Stomach (tissue), 8 donors: ENCODE measurements at regions not wholly inside any gene's neighbourhood (a gene's known extent, or its start where the extent isn't known, plus 50 kb on each side); places are given as distances from the start of the nearest gene placed in this dataset.

Source experiments
- DNase-seq, 2 donors: peaks; one replicate each; pipeline versions ENCODE4 v3.0.0 to v3.0.0-alpha.2; 2013 to 2019
- H3K27ac ChIP-seq, 5 donors: fragments of 200-600 bp in 4 of 5; sonication (generic) in 4 of 5; one replicate each; pipeline ENCODE4 v1.5.1; 2013 to 2019; ENCODE audit warnings: mild to moderate bottlenecking in 1 of 5, moderate library complexity in 1 of 5
- H3K27me3 ChIP-seq, 3 donors: fragments of 200-600 bp; sonication (generic); one replicate each; pipeline ENCODE4 v1.5.1; 2017 to 2019; ENCODE audit warnings: mixed run types in 1 of 3
- H3K36me3 ChIP-seq, 4 donors: fragments of 200-600 bp; sonication (generic); 1 replicate in 3 of 4; 2 replicates in 1 of 4; pipeline ENCODE4 v1.5.1; 2016 to 2019
- H3K4me1 ChIP-seq, 4 donors: fragments of 200-600 bp; sonication (generic); one replicate each; pipeline ENCODE4 v1.5.1; 2016 to 2019
- H3K4me3 ChIP-seq, 4 donors: fragments of 200-600 bp; sonication (generic) in 3 of 4; one replicate each; pipeline ENCODE4 v1.5.1; 2016 to 2019; ENCODE audit warnings: mild to moderate bottlenecking in 1 of 4
- H3K9me3 ChIP-seq, 4 donors: fragments of 200-600 bp; sonication (generic); one replicate each; pipeline ENCODE4 v1.5.1; 2016 to 2019
- EP300 ChIP-seq: sonication (generic); formaldehyde crosslinking; IDR thresholded peaks from one replicate; pipeline ENCODE4 v1.6.1; 2017; ENCODE audit warnings: antibody characterized with exemption
- POLR2A ChIP-seq, 4 donors: fragments of 450-650 bp; IDR thresholded peaks; one replicate each; pipeline ENCODE4 v1.6.1; 2016; ENCODE audit warnings: antibody characterized with exemption in 4 of 4, control low read depth in 2 of 4, mild to moderate bottlenecking in 1 of 4, moderate library complexity in 1 of 4
- POLR2AphosphoS5 ChIP-seq, 3 donors: sonication (generic); formaldehyde crosslinking; IDR thresholded peaks; one replicate each; pipeline ENCODE4 v1.6.1; 2016; ENCODE audit warnings: antibody characterized with exemption in 3 of 3
- WGBS, 5 donors: extraction: QIAGEN DNeasy Blood & Tissue Kit in 3 of 5; methylation state at CpG; one replicate each; pipeline versions ENCODE4 v1.1.5 to v1.1.7; 2013 to 2018; 5-methylcytosine and 5-hydroxymethylcytosine counted together
- intact Hi-C: fragments of 100-400 bp; cut with DNase I; formaldehyde crosslinking; loops from one replicate; pipeline ENCODE4 v1.15.1; 2023; ENCODE audit warnings: low total_unique reads
- TF ChIP-seq, protein P1 (sequence below), 7 experiments: fragments of 450-650 bp in 4 of 7; fragments of 200-600 bp in 3 of 7; sonication (generic) in 3 of 7; IDR thresholded peaks; one replicate each; pipeline ENCODE4 v1.5.1; 2016 to 2019; ENCODE audit warnings: antibody characterized with exemption in 7 of 7, control low read depth in 2 of 7, mild to moderate bottlenecking in 1 of 7
- donor health status: healthy with polysubstance abuse.
- donor health status: Bipolar disorder and iron deficiency.
- donor health status: healthy.

DNA sequence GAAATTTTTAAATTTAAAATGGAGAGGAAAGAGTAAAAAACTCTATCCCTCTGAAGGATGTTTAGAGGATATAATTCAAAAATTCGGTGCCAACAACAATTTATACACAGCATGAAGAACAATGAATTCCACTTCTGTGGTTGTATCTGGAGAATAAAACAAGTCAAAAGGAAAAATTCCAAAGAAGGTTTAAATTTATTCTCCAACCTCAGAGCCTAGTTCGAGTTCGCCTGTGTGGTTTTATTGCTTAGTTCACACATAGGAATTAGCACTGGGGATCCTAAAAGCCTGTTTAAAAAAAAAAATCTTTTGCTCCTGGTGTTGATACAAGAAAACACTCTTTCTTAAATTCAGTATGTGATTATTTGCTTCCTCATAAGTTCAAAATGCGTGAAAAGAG lies 79.2 kb downstream of the LLPH start:
- Histone ChIP-seq H3K27me3 (no peaks in the 10 kb centered on the region), H3K36me3 (no peaks in the 10 kb centered on the region), H3K4me1 (no peaks in the 10 kb centered on the region), H3K27ac (no peak overlapping the region), H3K4me3 (no peak overlapping the region), H3K9me3 (no peaks in the 10 kb centered on the region)
- 75 to 85% (median 83%) methylated on average over 4 of the region's 4 CpGs for WGBS, 5 donors
- TF ChIP-seq EP300 (no peak), POLR2AphosphoS5 (IDR thresholded peaks at IDR 0.05) (no peak), POLR2A (IDR thresholded peaks at IDR 0.05) (no peak)
- TF ChIP-seq, protein P1, sequence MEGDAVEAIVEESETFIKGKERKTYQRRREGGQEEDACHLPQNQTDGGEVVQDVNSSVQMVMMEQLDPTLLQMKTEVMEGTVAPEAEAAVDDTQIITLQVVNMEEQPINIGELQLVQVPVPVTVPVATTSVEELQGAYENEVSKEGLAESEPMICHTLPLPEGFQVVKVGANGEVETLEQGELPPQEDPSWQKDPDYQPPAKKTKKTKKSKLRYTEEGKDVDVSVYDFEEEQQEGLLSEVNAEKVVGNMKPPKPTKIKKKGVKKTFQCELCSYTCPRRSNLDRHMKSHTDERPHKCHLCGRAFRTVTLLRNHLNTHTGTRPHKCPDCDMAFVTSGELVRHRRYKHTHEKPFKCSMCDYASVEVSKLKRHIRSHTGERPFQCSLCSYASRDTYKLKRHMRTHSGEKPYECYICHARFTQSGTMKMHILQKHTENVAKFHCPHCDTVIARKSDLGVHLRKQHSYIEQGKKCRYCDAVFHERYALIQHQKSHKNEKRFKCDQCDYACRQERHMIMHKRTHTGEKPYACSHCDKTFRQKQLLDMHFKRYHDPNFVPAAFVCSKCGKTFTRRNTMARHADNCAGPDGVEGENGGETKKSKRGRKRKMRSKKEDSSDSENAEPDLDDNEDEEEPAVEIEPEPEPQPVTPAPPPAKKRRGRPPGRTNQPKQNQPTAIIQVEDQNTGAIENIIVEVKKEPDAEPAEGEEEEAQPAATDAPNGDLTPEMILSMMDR (IDR thresholded peaks at IDR 0.05) = no peak
- intact Hi-C loops = no loop called here
- no peak for DNase-seq

DNA sequence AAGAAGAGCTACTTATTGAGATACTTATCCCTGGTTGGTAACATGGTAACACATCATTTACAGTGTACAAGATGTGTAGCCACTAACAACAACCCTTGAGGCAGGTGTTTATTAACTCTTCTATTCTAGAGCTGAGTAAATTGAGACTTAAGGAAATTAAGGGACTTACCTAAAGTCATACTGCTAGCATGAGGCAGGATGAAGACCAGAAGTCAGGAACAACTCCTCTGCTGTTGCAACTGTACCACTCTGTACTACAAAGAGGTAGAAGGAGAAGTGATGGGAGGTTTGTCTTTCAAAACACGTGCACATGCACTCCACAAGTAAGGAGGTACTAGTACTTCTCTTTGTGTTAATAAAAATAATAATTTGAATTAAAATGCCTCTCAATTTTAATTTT lies 79.9 kb downstream of the LLPH start:
- TF ChIP-seq, protein P1 (IDR thresholded peaks at IDR 0.05) = no peak
- TF ChIP-seq POLR2A (IDR thresholded peaks at IDR 0.05) (no peak), EP300 (no peak), POLR2AphosphoS5 (IDR thresholded peaks at IDR 0.05) (no peak)
- intact Hi-C loops = no loop called here
- no peak for DNase-seq

DNA sequence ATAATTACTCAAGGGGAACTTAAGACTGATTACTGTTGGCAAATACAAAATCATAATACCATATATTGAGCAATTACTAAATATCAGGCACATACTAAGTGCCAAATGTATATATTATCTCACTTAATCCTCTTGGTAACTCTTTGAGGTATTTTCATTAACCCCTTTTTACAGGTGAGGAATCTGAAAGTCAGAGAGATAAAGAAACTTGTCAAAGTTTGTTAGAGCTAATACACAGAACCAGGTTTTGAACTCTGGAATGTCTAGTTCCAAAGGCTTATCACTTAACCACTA lies 80.3 kb downstream of the LLPH start:
- intact Hi-C loops = no loop called here
- Histone ChIP-seq H3K27me3 (no peaks in the 10 kb centered on the region), H3K36me3 (no peaks in the 10 kb centered on the region), H3K27ac (no peak overlapping the region), H3K4me3 (no peak overlapping the region), H3K9me3 (no peaks in the 10 kb centered on the region), H3K4me1 (no peaks in the 10 kb centered on the region)
- no peak for DNase-seq
- no peak for TF ChIP-seq POLR2AphosphoS5 (IDR thresholded peaks at IDR 0.05)
- TF ChIP-seq, protein P1 (IDR thresholded peaks at IDR 0.05) = no peak
- TF ChIP-seq POLR2A (IDR thresholded peaks at IDR 0.05) = no peak
- no peak for TF ChIP-seq EP300

More for the DNA sequence above, 79.9 kb downstream of the LLPH start:
- H3K4me1 ChIP-seq = no peaks in the 10 kb centered on the region
- H3K4me3 ChIP-seq = no peak overlapping the region
- no peaks in the 10 kb centered on the region for H3K27me3 ChIP-seq
- H3K27ac ChIP-seq = no peak overlapping the region
- no peaks in the 10 kb centered on the region for H3K36me3 ChIP-seq
- H3K9me3 ChIP-seq = no peaks in the 10 kb centered on the region
- 76 to 88% (median 79%) methylated on average over 1 of the region's 1 CpG for WGBS, 5 donors

DNA sequence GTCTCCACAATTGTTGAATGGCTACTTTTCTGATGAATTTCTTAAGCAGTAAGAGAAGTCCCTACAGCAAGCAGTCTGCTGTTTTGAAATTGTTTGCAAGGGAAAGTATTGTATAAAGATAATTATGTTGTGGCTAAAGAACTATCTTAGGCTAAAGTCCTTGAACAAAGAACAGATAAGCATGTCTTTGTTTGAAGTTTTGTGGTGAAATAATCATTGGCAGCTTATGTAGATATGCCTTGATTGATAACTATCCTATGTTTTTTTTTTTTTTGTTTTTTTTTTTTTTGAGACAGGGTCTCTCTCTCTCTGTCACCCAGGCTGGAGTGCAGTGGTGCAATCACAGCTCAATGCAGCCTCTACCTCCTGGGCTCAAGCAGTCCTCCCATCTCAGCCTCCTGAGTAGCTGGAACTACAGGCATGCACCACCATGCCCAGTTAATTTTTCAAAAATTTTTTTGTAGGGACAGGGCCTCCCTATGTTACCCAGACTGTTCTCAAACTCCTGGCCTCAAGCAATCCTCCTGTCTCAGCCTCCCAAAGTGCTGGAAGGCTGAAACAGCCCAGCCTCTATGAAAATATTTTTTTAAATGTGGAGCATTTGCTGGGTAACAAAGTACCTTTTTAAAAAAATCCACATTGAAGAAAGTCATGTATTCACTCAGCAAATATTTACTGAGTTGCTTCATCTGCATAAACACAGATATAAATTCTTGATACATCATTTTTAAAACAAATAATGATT lies 80.8 kb downstream of the LLPH start:
- H3K36me3 ChIP-seq = no peaks in the 10 kb centered on the region
- no peaks in the 10 kb centered on the region for H3K9me3 ChIP-seq
- no peak for DNase-seq
- H3K27ac ChIP-seq = no peak overlapping the region
- intact Hi-C loops = no loop called here
- no peaks in the 10 kb centered on the region for H3K27me3 ChIP-seq
- no peak overlapping the region for H3K4me3 ChIP-seq
- H3K4me1 ChIP-seq = no peaks in the 10 kb centered on the region
- TF ChIP-seq POLR2AphosphoS5 (IDR thresholded peaks at IDR 0.05) (no peak), POLR2A (IDR thresholded peaks at IDR 0.05) (no peak), EP300 (no peak)
- TF ChIP-seq, protein P1 (IDR thresholded peaks at IDR 0.05) = no peak
